HFF-Myc (cell line): ENCODE measurements at regions not wholly inside any gene's neighbourhood (a gene's known extent, or its start where the extent isn't known, plus 50 kb on each side); places are given as distances from the start of the nearest gene placed in this dataset.
"Not testable (repeated sequence)": the region's sequence is repeated elsewhere in the genome, so short reads cannot be mapped to it uniquely, and the experiment has no call there.

ENCODE experiments used
- DNase-seq: peaks from one replicate; pipeline ENCODE4 v3.0.0-alpha.2; 2011; ENCODE audit warnings: low read depth; ENCODE audit errors: extremely low read depth
- H3K4me3 ChIP-seq: replicated peaks from 2 replicates; pipeline ENCODE4 v1.5.1; 2011; ENCODE audit warnings: low read depth, mild to moderate bottlenecking, control low read depth, low read length
- TF ChIP-seq, protein P1 (sequence below): IDR thresholded peaks from 2 replicates; pipeline ENCODE4 v1.5.1; 2012; ENCODE audit warnings: mild to moderate bottlenecking, low read depth, low read length, control low read depth; ENCODE audit errors: missing control alignments

DNA sequence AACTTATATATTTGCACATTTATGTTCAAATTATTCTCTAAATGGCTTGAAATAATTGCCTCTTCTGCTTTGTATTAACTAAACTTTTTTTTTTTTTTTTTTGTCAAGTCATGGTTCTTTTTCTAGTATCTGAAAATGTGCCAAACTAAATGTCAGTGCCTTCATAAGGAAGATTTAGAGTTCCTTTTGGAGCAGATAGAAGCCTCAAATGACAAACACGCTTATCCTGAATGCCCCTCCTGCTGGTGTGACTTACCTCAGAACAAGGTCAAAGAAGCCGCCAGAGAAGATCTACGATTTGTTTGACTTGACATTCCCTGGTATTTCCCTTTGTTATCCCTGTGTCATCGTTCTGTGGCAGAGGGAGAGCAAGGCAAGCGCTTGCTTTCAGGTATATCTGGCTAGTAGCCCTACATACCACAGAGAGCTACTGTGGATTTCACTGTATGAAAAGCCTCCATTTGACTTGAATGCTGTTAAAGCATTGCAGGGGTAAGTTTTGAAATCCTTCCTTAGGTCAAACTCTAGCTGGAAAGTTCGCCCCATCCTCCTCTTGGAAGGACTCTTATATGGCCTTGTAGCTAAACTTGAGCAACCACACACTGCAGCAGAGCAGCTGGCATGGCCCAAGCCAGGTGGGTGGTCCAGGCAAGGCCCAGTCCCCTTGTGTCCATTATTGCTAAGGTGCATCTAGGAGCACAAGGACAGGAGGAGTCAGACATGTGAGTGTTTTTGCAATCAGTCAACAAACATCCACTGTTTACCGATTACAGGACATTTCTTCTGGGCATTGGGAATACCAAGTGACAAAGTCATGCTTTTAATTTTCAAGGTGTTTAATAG, 285.4 kb upstream of the USP25 start:
- TF ChIP-seq, protein P1, sequence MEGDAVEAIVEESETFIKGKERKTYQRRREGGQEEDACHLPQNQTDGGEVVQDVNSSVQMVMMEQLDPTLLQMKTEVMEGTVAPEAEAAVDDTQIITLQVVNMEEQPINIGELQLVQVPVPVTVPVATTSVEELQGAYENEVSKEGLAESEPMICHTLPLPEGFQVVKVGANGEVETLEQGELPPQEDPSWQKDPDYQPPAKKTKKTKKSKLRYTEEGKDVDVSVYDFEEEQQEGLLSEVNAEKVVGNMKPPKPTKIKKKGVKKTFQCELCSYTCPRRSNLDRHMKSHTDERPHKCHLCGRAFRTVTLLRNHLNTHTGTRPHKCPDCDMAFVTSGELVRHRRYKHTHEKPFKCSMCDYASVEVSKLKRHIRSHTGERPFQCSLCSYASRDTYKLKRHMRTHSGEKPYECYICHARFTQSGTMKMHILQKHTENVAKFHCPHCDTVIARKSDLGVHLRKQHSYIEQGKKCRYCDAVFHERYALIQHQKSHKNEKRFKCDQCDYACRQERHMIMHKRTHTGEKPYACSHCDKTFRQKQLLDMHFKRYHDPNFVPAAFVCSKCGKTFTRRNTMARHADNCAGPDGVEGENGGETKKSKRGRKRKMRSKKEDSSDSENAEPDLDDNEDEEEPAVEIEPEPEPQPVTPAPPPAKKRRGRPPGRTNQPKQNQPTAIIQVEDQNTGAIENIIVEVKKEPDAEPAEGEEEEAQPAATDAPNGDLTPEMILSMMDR, result no peak
- H3K4me3 ChIP-seq, result no peak overlapping the region
- DNase-seq, result no peak

DNA sequence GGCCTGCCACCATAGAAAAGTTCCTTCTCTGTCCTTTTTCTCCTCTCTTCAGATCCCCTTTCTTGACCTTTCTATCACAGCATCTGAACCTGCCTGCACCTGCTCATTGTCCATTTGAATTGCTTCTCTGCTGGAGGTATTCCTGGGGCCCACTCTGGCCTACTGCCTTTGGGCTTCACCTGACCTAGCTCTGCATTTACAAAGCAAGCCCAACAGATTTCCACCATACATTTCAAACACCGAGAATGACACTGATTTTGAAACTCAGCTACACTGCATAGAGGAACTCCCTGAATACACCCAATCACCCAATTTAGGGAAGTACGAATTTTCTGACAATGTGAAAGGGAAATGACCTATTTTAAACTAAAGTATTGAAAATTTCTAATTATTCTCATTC, 284.5 kb upstream of the USP25 start:
- no peak for DNase-seq
- TF ChIP-seq, protein P1, result no peak
- H3K4me3 ChIP-seq, result no peak overlapping the region

DNA sequence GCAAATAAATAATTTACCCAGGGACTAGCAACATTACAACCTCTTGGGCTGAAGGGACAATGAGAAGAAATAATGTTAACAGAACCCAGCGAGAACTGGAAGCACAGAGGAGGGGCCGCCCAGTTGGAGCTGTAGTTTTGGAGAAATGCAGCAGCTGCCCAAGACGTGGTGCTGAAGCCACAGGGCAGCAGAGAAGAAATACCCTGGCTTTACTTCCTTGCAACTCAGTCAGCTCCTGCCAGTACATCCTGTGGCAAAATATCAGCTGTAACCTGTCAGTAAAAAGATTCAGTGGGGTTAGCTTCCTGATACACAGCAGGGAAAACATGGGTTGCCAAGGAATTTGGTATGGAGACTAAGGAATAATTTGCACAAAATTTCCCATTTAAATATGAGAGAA, 283.6 kb upstream of the USP25 start:
- TF ChIP-seq, protein P1, result no peak

DNA sequence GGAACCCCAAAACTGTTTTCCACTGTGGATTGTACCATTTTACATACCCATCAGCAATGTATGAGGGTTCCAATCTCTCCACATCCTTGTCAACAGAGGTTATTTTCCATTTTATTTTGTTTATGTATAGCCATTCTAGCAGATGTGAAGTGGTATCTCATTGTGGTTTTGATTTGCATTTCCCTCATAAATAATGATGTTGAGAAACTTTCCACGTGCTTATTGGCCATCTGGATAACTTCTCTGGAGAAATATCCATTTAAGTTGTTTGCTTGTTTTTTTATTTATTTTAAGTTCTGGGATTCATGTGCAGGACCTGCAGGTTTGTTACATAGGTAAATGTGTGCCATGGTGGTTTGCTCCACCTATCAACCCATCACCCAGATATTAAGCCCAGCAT, 280.2 kb upstream of the USP25 start:
- no peak overlapping the region for H3K4me3 ChIP-seq
- DNase-seq, result no peak
- TF ChIP-seq, protein P1, result no peak

More for the DNA sequence above, 283.6 kb upstream of the USP25 start:
- no peak for DNase-seq
- no peak overlapping the region for H3K4me3 ChIP-seq

DNA sequence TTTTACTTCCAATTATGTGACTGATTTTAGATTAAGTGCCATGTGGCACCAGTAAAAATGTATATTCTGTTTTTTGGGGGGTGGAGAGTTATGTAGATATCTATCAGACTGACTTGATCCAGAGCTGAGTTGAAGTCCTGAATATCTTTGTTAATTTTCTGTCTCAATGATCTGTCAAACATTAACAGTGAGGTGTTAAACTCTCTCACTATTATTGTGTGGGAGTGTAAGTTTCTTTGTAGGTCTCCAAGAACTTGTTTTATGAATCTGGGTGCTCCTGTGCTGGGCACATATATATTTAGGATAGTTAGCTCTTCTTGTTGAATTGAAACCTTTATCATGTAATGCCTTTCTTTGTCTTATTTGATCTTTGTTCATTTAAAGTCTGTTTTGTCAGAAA, 276.5 kb upstream of the USP25 start:
- DNase-seq, result no peak
- TF ChIP-seq, protein P1, result no peak
- no peak overlapping the region for H3K4me3 ChIP-seq

DNA sequence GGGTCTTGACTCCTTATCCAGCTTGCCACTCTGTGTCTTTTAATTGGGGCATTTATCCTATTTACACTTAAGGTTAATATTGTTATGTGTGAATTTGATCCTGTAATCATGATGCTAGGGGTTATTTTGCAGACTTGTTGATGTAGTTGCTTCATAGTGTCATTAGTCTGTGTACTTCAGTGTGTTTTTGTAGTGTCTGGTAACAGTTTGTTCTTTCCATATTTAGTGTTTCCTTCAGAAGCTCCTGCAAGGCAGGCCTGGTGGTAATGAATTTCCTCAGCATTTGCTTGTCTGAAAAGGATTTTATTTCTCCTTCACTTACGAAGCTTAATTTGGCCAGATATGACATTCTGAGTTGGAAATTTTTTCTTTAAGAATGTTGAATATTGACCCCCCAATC, 276.0 kb upstream of the USP25 start:
- H3K4me3 ChIP-seq, DNase-seq: not testable (repeated sequence)

DNA sequence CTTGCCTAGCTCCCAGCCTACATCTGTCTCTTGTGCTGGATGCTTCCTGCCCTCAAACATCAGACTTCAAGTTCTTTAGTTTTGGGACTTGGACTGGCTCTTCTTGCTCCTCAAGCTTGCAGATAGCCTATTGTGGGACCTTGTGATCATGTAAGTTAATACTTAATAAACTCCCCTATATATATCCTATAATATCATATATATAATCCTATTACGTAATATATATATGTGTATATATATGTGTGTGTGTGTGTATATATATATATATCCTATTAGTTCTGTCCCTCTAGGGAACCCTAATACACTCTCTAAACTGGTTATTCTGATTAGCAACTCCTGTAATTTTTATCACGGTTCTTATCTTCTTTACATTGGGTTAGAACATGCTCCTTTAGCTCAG, 274.9 kb upstream of the USP25 start:
- not testable (repeated sequence) for DNase-seq

DNA sequence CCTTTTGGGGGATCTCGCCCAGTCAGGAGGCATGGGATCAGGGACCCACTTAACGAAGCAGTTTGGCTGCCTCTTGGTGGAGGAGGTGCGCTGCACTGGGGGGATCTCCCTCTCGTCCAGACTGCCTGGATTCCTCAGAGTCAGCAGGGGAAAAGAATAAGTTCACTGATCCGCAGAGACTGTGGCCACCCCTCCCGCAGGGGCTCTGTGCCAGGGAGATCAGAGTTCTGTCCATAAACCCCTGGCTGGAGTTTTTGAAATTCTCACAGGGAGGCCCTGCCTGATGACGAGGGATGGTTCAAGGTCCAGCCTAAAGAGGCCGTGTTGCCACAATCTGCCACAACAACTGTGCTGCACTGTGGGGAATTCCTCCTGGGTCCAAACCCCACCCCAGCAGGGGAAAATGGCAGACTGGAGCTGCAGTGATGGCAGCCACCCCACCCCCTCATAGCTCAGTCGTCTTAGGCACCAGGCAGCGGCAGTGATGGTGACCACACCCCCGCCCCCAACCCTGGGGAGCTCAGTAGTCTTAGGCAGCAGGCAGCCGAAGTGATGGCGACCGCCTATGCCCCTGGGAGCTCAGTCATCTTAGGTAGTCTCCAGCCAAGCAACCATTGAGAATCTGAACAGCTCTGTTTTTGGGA, 273.8 kb upstream of the USP25 start:
- TF ChIP-seq, protein P1, result no peak
- no peak for DNase-seq
- no peak overlapping the region for H3K4me3 ChIP-seq

More for the DNA sequence above, 274.9 kb upstream of the USP25 start:
- H3K4me3 ChIP-seq, result not testable (repeated sequence)
